HG03520 (cell line): ENCODE measurements at regions not wholly inside any gene's neighbourhood (a gene's known extent, or its start where the extent isn't known, plus 50 kb on each side); places are given as distances from the start of the nearest gene placed in this dataset.
"Not testable (repeated sequence)": the region's sequence is repeated elsewhere in the genome, so short reads cannot be mapped to it uniquely, and the experiment has no call there.

Experiments used
- ATAC-seq: cut with Tn5 transposase; IDR thresholded peaks from one replicate; pipeline ENCODE4 v1.9.1; 2021; ENCODE audit warnings: mild to moderate bottlenecking, moderate library complexity; ENCODE audit not compliant: unreplicated experiment

GRCh38 chr10:29363930-29364329 lies 75.1 kb downstream of the LYZL1 start:
- not testable (repeated sequence) for ATAC-seq

GRCh38 chr10:29366206-29366605 lies 77.3 kb downstream of the LYZL1 start:
- ATAC-seq, result not testable (repeated sequence)

- ATAC-seq, result no peak
Observed at GRCh38 chr10:29369419-29369818, 80.5 kb downstream of the LYZL1 start.

DNA sequence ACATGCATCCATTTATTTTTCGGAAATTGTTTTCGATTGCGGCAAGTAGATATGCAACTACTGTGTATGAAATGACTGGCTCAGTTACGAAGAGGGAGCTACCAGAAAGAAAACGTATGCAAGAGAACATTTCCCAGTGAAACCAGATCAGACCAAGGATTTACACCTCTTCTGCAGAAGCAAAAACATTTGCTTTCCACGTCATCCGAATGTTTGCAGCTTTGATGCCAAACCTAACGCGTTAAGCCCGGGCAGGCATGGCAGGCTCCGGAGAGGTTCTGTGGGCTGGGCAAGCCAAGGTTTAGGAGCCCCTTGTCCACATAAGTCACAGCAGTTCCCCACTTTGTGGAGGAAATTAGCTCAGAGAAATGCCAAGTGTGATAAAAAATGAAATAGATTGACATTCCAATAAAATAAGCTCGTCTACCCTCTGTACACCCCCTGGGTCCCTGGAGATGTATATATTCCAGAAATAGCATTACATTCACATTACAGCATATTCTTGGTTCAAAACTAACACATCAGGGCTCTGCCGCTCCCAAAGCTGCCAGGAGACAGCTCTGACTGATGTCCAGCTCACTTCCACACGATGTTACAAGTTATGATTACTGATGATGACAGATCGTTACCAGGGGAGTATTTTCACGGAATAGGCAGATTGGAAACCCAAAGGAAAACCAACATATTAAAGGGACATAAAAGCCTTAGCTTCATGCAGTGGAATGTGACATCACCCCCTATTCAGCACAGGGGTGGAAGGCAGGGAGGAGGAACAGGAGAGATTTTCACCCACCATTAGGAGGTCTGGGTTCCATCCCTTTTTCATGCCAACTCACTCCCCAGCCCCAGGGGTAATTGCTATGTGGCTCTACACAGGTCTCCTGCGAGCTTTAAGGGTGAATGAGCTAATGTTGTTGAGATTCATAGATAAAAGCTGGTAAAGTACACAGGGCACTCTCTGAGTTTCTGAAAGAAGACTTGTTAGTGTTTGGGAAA lies 81.5 kb downstream of the LYZL1 start:
- no peak for ATAC-seq

GRCh38 chr10:29372920-29373319 lies 84.0 kb downstream of the LYZL1 start:
- ATAC-seq, result no peak

DNA sequence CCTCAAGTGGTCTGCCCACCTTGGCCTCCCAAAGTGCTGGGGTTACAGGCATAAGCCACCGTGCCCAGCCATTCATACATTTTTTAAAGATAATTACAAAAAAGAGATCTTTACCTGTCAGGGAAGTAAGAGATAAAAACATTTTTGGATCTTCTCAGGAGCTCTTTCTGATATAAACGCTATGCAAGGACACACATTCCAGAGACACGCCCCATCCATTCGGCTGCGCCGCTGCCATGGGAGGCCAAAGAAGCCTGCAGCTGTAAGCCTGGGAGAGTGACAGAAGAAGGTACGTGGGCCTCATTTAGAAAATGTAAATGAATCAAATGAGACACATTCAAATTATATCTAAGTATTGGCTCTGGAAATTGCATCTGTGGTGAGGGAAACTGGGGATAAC lies 85.3 kb downstream of the LYZL1 start:
- no peak for ATAC-seq

DNA sequence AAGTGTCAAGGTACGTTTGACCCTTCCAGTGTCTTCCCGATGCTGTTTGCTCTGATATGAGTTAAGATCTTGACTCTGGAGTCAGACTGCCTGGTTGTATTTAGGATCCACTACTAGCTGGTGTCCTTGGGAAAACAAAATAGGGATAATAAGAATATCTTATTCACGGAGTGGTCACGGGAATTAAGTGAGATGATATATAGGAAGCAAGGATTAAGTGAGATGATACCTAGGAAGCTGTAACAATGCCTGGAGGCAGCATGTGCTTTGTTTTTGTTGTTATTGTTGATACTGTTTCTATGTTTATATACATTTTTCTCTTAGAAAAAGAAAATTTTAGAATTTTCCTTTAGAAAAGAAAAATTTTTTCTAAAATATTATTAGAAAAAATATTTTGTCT lies 87.0 kb downstream of the LYZL1 start:
- ATAC-seq, result no peak

DNA sequence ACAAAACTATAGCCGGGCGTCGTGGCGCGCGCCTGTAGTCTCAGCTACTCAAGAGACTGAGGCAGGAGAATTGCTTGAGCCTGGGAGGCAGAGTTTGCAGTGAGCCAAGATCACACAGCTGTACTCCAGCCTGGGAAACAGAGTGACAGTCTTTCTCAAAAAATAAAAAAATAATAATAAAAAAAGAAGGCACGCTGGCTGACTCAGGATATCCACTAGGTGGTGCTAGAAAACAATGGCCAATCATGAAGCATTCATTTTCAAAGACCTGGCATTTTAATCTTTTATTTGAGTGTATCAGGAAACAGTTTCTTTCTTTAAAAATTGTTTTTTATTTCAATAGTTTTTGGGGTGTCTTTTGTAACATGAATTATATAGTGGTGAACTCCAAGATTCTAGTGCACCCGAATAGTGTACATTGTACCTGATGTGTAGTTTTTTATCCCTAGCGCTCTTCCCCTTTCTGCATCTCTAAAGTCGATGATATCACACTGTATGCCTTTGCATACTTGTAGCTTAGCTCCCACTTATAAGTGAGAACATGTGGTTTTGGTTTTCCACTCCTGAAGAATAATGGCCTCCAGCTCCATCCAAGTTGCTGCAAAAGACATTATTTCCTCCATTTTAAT lies 88.6 kb downstream of the LYZL1 start:
- ATAC-seq, result no peak

DNA sequence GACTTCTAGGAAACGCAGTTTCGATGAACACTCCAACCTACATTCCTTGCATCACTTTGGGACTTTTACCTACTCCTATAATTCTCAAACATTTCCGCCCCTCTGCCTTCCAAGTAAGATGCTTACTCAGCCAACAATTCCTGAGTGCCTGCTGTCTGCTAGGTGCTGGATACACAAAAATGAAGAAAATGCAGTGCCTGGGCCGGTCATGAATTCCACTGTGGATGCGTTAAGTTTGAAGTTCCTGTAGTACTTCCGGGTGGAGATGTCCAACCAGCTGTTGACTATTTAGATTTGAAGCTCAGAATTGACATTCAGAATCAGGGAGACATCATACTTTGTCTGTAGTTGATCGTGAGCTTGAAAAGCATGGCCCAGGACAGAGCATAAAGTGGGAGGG lies 89.2 kb downstream of the LYZL1 start:
- ATAC-seq, result no peak

- ATAC-seq, result no peak
Observed at GRCh38 chr10:29379208-29379607, 90.3 kb downstream of the LYZL1 start.

DNA sequence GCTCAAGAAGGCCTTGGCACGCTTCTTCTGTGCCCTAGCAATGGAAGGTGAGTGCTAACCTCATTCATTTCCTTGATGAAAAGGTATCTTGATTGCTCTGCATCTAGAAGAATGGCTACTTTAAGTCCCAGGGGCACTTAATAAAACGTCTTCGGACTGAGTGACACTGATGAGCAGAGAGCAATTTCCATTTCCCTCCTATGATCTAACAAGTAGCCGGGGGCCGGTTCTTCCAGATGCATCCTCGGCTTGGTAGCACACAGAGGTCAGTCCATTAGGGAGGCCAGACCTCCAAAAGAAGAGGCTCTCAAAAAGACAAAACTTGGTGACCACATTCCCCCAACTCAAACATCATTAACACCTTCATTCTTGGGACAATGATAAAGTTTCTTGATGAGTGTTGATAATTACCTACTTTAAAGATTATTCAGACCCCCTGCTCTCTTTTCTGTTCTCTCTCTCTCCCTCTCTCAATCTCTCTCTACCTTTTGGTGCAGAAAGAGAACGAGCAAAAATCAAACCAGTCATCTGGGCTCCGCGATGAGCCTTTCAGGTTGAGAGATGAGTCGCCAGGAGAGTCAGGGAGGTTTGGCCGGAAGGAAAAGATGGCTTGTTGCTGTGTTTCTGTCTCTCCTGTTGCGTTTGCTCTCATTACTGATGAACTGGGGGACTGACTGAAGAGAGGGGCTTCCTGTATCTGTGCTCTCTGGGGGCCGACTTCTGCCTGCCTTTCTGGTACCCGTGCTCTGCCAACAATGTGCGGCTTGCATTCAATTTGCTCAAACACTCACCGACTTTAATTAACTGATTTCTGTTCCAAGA lies 91.1 kb downstream of the LYZL1 start:
- not testable (repeated sequence) for ATAC-seq

DNA sequence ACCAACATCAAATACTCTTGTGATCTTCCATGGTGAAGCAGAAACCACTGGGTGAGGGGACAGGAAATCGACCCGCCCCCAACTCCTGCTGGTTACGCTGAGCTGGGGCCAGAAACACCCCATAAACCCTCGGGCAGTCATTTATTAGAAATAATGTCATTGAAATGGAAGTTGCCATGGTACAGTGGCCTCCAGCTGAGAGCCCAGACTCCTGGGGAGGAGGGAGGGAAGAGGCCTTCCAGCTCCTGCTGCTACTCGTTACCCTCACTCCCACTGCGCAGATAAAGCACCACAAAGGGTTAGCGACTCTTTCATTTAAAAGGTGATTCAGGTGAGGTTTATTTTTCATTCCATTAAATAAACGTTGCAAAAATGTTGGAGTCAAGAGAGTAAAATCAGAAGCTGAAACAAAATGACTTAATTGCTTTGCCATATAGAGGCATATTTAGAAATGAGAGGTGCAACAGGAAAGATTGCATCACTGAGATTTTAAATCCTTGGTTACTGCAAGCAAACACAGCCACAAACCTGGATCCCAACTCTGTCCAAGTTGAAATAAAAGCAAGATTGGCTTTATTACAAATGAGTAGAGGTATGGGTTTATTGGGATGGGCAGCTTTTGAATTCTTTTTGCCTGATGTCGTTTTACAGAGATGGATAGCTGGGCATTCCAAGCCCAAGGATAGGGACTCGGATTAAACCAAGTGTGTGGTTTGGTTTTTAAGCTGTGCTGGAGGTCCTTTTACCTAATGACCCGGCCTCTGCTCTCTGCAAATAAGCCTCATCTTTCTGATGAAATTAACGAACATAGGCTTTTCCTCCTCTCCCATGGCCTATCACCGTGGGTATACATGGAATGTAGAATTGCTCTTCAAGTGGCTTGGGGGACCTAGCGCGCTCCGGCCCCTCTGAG lies 92.0 kb downstream of the LYZL1 start:
- not testable (repeated sequence) for ATAC-seq

- peak; percentile 59 for ATAC-seq
Observed at GRCh38 chr10:29386342-29386999, 97.6 kb downstream of the LYZL1 start.

- ATAC-seq, result no peak
Observed at GRCh38 chr10:29387269-29387668, 98.4 kb downstream of the LYZL1 start.

- not testable (repeated sequence) for ATAC-seq
Observed at GRCh38 chr10:29388112-29388511, 99.2 kb downstream of the LYZL1 start.

- ATAC-seq, result no peak
Observed at GRCh38 chr10:29389493-29389892, 100.6 kb downstream of the LYZL1 start.

GRCh38 chr10:29389935-29390334 lies 101.1 kb downstream of the LYZL1 start:
- no peak for ATAC-seq

- no peak for ATAC-seq
Observed at GRCh38 chr10:29392376-29393021, 103.6 kb downstream of the LYZL1 start.

DNA sequence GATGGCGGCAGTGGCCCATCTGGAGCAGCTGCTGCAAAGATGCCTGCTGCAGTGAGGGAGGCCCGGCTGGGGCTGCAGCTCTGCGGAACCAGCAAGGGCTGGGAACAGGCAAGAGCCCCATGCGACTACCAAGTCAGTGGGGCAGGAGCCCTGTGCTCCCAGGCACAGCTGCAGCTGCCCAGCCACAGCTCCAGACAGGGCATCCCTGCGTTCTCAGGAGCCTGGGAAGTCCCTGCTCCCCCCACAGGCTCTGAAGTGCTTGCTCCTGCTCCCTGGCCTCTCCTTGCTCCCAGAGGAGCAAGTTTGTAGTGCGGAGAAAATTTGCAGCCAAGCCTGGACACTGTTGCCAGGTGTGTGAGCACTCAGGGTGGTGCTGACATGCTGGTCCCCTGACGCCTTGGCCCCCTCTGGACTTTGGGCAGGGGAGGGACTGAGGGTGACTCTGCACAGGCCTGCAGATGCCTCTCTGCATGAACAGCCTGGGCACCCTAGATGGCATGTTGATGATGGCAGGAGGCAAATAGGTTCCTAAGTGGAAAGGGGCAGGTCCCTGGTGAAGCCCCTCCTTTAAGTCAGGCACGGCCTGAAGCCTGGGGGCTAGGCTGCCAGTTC lies 105.6 kb downstream of the LYZL1 start:
- no peak for ATAC-seq
